CD8-positive, alpha-beta memory T cell (primary cell): ENCODE measurements at regions not wholly inside any gene's neighbourhood (a gene's known extent, or its start where the extent isn't known, plus 50 kb on each side); places are given as distances from the start of the nearest gene placed in this dataset.

ENCODE experiments used
- CTCF ChIA-PET: fragments of 350-600 bp; sonication (Branson Sonifier 250); formaldehyde crosslinking; loops from one replicate; lab custom pipeline; 2021; ENCODE audit warnings: antibody characterized with exemption; lab: Charles Lee
- POLR2A ChIA-PET: fragments of 350-600 bp; sonication (Branson Sonifier 250); formaldehyde crosslinking; loops from one replicate; lab custom pipeline; 2021; ENCODE audit warnings: antibody characterized with exemption; lab: Charles Lee
- DNase-seq, 5 donors: peaks; one replicate each; pipeline versions ENCODE4 v3.0.0 to v3.0.0-alpha.2; 2020 to 2022; ENCODE audit warnings: mixed read lengths in 1 of 5
- H3K27ac ChIP-seq: one replicate; pipeline ENCODE4 v1.7.0; 2013; ENCODE audit warnings: low read depth, mild to moderate bottlenecking, low read length, moderate library complexity
- H3K27me3 ChIP-seq: 2 replicates; pipeline ENCODE4 v1.7.0; 2013; ENCODE audit warnings: low read length, mild to moderate bottlenecking; ENCODE audit not compliant: insufficient read depth, poor library complexity, severe bottlenecking
- H3K36me3 ChIP-seq: 2 replicates; pipeline ENCODE4 v1.7.0; 2013; ENCODE audit warnings: mild to moderate bottlenecking, low read length, moderate library complexity; ENCODE audit not compliant: insufficient read depth
- H3K4me1 ChIP-seq: 2 replicates; pipeline ENCODE4 v1.7.0; 2013; ENCODE audit warnings: mild to moderate bottlenecking, low read length, moderate library complexity; ENCODE audit not compliant: insufficient read depth
- H3K4me3 ChIP-seq: 2 replicates; pipeline ENCODE4 v1.7.0; 2013; ENCODE audit warnings: mild to moderate bottlenecking, low read length
- H3K9me3 ChIP-seq: 2 replicates; pipeline ENCODE4 v1.7.0; 2013; ENCODE audit warnings: mild to moderate bottlenecking, low read length
- H3K27ac Mint-ChIP-seq, 8 donors: one replicate each; pipeline ENCODE4 v1.8.0; 2020 to 2021; ENCODE audit warnings: mixed read lengths in 8 of 8, mild to moderate bottlenecking in 6 of 8, inconsistent platforms in 3 of 8, moderate library complexity in 3 of 8
- H3K27me3 Mint-ChIP-seq, 2 donors: one replicate each; pipeline ENCODE4 v1.8.0; 2020 to 2021; ENCODE audit warnings: mixed read lengths in 2 of 2, mild to moderate bottlenecking in 1 of 2, moderate library complexity in 1 of 2
- H3K36me3 Mint-ChIP-seq, 3 donors: one replicate each; pipeline ENCODE4 v1.8.0; 2020 to 2021; ENCODE audit warnings: mixed read lengths in 3 of 3, inconsistent platforms in 1 of 3, mild to moderate bottlenecking in 1 of 3
- H3K4me1 Mint-ChIP-seq, 3 donors: one replicate each; pipeline ENCODE4 v1.8.0; 2020 to 2021; ENCODE audit warnings: mixed read lengths in 3 of 3, inconsistent platforms in 1 of 3, mild to moderate bottlenecking in 1 of 3
- H3K4me3 Mint-ChIP-seq, 7 donors: one replicate each; pipeline ENCODE4 v1.8.0; 2020 to 2021; ENCODE audit warnings: mixed read lengths in 7 of 7, mild to moderate bottlenecking in 6 of 7, moderate library complexity in 4 of 7, inconsistent platforms in 2 of 7
- H3K9me3 Mint-ChIP-seq, 5 donors: one replicate each; pipeline ENCODE4 v1.8.0; 2020 to 2022; ENCODE audit warnings: mixed read lengths in 5 of 5, mild to moderate bottlenecking in 3 of 5, moderate library complexity in 2 of 5, inconsistent platforms in 1 of 5

DNA sequence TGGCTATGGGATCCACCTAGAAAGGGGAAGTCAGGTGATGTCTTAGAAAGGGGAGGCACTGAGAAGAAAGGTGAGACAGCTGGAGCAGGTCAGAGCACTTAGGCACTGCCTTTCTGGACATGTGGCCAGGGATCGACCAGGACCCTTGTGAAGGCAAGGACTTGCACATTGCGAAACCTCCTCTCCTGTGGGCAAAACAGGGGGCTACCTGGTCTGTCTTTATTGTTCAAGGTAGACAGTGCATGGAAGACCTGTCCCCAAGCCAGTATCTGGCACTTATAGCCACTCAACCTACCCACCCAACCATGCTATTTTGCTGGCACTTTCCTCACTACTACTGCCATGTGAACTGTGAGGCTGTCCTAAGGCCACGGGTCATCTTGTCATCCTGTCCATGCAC is 67.2 kb downstream of the NAV1 start:
- no peak overlapping the region for H3K4me3 ChIP-seq
- Mint-ChIP-seq H3K4me3 (no peak overlapping the region), H3K36me3 (no peaks in the 10 kb centered on the region), H3K27me3 (peaks cover 0 to 6% of the 10 kb centered on the region in 2 donors), H3K4me1 (no peaks in the 10 kb centered on the region), H3K27ac (no peak overlapping the region), H3K9me3 (no peaks in the 10 kb centered on the region)
- no peaks in the 10 kb centered on the region for H3K4me1 ChIP-seq
- no peaks in the 10 kb centered on the region for H3K9me3 ChIP-seq
- no peaks in the 10 kb centered on the region for H3K27me3 ChIP-seq
- DNase-seq, result no peak
- H3K27ac ChIP-seq, result no peak overlapping the region
- ChIA-PET POLR2A (no interaction called here), CTCF (no interaction called here)
- H3K36me3 ChIP-seq, result no peaks in the 10 kb centered on the region

DNA sequence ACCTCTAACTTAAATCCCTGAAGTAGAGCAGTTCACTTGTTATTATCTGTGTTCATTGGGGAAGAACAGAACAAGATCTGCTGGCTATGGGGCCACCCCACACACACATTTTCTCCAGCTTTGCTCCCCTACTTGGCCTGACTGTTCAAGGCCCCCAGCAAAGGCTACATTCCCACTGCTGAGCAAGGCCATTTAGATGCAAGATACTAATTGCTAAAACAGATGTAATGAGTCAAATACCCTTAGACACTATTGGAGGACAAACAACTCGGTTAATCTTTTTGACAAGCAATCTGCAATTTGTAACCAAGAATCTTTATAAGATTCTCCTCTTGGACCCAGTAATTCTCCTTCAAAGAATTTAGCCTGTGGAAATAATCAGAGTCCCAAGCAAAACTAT is 67.7 kb downstream of the NAV1 start:
- Histone ChIP-seq H3K27me3 (no peaks in the 10 kb centered on the region), H3K9me3 (no peaks in the 10 kb centered on the region), H3K27ac (no peak overlapping the region), H3K4me1 (no peaks in the 10 kb centered on the region), H3K36me3 (no peaks in the 10 kb centered on the region), H3K4me3 (no peak overlapping the region)
- Mint-ChIP-seq H3K27me3 (peaks cover 2 to 4% of the 10 kb centered on the region in 2 donors), H3K27ac (no peak overlapping the region), H3K36me3 (no peaks in the 10 kb centered on the region), H3K4me3 (no peak overlapping the region), H3K4me1 (no peaks in the 10 kb centered on the region), H3K9me3 (no peaks in the 10 kb centered on the region)
- CTCF ChIA-PET, result no interaction called here
- POLR2A ChIA-PET, result no interaction called here
- DNase-seq, result no peak

DNA sequence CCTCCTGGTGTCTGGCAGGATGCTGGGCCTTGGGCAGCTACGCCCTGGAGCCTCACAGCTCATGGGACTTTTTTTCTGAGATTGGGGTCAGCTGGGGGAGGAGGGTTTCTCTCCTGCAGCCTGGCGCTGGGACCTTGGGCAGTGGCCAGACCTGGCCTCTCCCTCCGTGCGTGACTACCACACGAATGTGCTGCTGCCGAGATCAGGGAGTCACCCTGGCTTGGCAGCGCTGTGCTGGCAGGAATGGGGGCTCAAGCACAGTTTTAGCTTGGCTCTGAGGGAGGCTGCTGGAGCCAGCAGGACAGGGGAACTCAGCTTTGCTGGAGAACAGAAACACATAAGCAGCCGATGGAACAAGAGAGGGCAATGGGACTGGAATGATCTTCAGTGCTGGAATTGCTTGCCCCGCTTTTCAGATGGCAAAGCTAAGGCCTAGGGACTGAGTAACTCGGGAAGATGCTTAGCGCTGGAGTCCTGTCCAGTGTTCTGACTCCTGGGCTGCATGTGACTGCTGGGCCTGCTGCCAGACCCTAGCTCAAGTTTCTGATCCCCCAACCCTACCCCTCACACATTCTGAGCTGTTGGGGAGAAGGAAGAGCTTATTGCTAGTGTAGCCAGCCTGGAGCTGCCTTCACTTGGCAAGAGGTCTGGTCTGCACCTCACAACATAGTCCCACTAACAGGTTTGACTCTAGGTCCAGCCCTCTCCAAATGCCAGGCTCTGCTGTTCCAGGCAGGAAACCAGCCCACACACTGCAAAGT is 69.9 kb downstream of the NAV1 start:
- Mint-ChIP-seq H3K9me3 (no peaks in the 10 kb centered on the region), H3K4me3 (no peak overlapping the region), H3K27ac (no peak overlapping the region), H3K4me1 (no peaks in the 10 kb centered on the region), H3K27me3 (peaks cover 4 to 16% of the 10 kb centered on the region in 2 donors), H3K36me3 (no peaks in the 10 kb centered on the region)
- Histone ChIP-seq H3K27ac (no peak overlapping the region), H3K9me3 (no peaks in the 10 kb centered on the region), H3K4me1 (no peaks in the 10 kb centered on the region), H3K36me3 (no peaks in the 10 kb centered on the region), H3K27me3 (no peaks in the 10 kb centered on the region), H3K4me3 (no peak overlapping the region)
- no peak for DNase-seq
- ChIA-PET CTCF (interaction anchor here (1.0 kb wide), 1 partner anchor 100 kb away, joined by 4 read pairs; no protein-coding TSS in a partner anchor), POLR2A (no interaction called here)

DNA sequence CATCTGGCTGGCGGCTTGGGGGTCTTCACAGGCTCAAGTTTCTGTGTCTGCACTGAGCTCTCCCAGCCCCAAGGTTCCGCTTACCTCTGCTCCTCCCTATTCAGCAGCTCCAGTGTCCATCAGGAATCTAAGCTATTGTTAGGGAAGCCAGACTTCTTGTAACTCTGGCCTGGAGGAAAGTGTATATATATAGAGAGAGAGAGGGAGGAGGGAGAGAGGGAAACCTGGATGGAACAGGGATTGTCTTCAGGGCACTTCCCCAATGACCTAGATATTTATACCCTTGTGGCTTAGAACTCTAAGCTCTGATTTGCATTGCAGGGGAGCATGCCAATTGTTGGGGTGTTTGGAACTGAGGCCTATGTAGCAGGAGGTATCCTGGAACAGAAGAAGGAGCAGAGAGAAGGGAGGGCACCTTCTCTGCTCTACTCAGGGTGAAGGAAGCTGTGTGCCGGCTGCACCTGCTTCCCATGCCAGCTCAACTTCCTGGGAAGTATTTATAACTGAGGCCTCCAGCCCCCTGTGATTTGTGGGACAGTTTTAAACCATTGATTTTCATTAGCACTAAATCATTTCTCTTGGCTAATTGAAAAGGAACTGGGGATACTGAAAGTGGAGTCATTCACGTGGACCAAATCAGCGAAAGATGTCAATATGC is 70.9 kb downstream of the NAV1 start:
- no peak overlapping the region for H3K4me3 Mint-ChIP-seq
- peaks cover 5 to 16% of the 10 kb centered on the region in 2 donors for H3K27me3 Mint-ChIP-seq

DNA sequence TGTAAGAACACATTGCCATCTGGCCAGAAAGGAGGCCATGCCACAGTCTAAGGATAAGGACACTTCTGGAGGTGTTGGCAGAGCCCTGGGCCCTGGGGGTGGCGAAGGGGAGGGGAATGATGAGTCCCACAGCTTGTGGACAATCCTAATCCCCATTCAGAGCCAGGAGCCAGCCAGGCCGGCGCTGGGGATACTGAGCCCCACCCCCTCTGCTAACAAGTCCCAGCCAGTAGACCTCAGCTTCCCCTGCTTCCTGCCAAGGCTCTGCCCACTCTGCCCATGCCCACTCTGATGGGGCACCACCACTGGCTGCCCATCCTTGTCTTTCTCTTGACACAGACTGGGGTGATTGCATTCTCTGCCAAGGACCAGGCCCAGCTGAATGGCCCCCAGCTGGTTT is 71.9 kb downstream of the NAV1 start:
- Mint-ChIP-seq H3K4me3 (no peak overlapping the region), H3K27me3 (peaks cover 10 to 18% of the 10 kb centered on the region in 2 donors), H3K36me3 (no peaks in the 10 kb centered on the region), H3K27ac (no peak overlapping the region), H3K9me3 (no peaks in the 10 kb centered on the region), H3K4me1 (no peaks in the 10 kb centered on the region)
- H3K27me3 ChIP-seq, result no peaks in the 10 kb centered on the region
- no peak overlapping the region for H3K27ac ChIP-seq
- H3K4me1 ChIP-seq, result no peaks in the 10 kb centered on the region
- no peaks in the 10 kb centered on the region for H3K36me3 ChIP-seq
- no peak for DNase-seq
- H3K4me3 ChIP-seq, result no peak overlapping the region
- CTCF ChIA-PET, result no interaction called here
- H3K9me3 ChIP-seq, result no peaks in the 10 kb centered on the region
- POLR2A ChIA-PET, result no interaction called here

More for the DNA sequence above, 70.9 kb downstream of the NAV1 start:
- Histone ChIP-seq H3K27me3 (no peaks in the 10 kb centered on the region), H3K36me3 (no peaks in the 10 kb centered on the region), H3K9me3 (no peaks in the 10 kb centered on the region), H3K27ac (no peak overlapping the region), H3K4me1 (no peaks in the 10 kb centered on the region), H3K4me3 (no peak overlapping the region)
- Mint-ChIP-seq H3K4me1 (no peaks in the 10 kb centered on the region), H3K27ac (no peak overlapping the region), H3K36me3 (no peaks in the 10 kb centered on the region), H3K9me3 (no peaks in the 10 kb centered on the region)
- POLR2A ChIA-PET, result no interaction called here
- DNase-seq, result no peak
- CTCF ChIA-PET, result no interaction called here

DNA sequence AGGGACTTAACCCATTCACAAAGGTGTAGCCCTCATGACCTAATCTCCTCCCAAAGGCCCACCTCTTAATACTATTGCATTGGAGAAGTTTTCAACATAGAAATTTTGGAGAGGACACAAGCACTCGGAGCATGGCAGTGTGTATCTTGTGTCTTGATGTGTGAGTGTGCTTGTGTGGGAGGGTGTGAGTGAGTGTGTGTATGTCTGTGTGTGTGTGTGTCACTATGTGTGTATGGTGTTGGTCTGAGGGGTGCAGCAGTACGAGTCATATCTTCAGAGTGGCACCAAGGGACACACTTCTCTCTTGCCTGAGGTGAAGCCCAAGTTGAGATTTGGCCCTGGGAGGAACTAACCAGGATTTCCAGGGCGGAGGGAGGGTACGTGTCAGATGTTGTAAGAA is 73.7 kb downstream of the NAV1 start:
- no peak overlapping the region for H3K4me3 Mint-ChIP-seq
- H3K27me3 Mint-ChIP-seq, result peaks cover 15 to 21% of the 10 kb centered on the region in 2 donors
- H3K27ac Mint-ChIP-seq, result no peak overlapping the region
- no peaks in the 10 kb centered on the region for H3K9me3 ChIP-seq
- H3K36me3 Mint-ChIP-seq, result no peaks in the 10 kb centered on the region
- H3K4me1 ChIP-seq, result no peaks in the 10 kb centered on the region
- POLR2A ChIA-PET, result no interaction called here
- H3K4me1 Mint-ChIP-seq, result no peaks in the 10 kb centered on the region
- no peak for DNase-seq
- H3K36me3 ChIP-seq, result no peaks in the 10 kb centered on the region
- CTCF ChIA-PET, result no interaction called here
- H3K27ac ChIP-seq, result no peak overlapping the region
- no peaks in the 10 kb centered on the region for H3K27me3 ChIP-seq
- H3K9me3 Mint-ChIP-seq, result no peaks in the 10 kb centered on the region
- no peak overlapping the region for H3K4me3 ChIP-seq

DNA sequence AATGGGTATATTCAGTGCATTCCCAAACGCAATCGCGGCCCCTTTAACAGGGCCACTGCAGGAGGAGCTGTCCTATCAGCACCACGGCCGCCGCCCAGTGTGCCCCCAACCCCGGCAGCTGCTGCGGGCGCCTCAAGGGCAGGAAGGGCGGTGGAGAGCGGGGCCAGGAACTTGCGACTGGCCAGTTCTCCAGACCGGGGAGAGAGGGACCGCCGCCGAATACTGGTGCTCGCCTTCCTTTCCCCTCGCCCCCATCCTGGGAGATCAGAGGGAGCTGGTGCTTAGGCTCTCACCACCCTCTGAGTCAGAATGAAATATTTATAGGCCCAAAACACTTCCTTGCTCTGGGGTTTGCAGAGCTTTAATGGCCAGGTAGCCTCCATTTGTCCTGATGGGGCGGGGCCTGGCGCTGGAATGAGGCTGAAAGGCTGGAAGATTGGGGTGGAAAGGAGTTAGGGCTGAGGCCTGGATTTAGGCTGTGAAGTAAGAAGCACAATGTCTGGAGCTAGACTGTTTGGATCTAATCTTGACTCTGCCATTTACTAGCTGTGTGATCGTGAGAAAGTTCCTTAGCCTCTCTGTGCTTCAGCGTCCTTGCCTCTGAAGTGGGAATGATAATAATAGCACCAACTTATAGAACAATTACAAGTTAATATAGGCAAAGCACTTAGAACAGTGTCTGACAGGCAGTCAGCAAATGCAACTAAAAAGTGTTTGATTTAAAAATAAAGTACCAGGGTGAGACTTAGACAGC is 75.5 kb downstream of the NAV1 start:
- H3K9me3 Mint-ChIP-seq, result no peaks in the 10 kb centered on the region
- H3K36me3 ChIP-seq, result no peaks in the 10 kb centered on the region
- H3K27ac ChIP-seq, result no peak overlapping the region
- POLR2A ChIA-PET, result no interaction called here
- no peaks in the 10 kb centered on the region for H3K4me1 Mint-ChIP-seq
- no peaks in the 10 kb centered on the region for H3K27me3 ChIP-seq
- H3K36me3 Mint-ChIP-seq, result no peaks in the 10 kb centered on the region
- CTCF ChIA-PET, result interaction anchor here (0.8 kb wide), 1 partner anchor 13 kb away, joined by 3 read pairs; no protein-coding TSS in a partner anchor
- no peaks in the 10 kb centered on the region for H3K9me3 ChIP-seq
- no peak overlapping the region for H3K4me3 ChIP-seq
- no peaks in the 10 kb centered on the region for H3K4me1 ChIP-seq
- H3K27ac Mint-ChIP-seq, result no peak overlapping the region
- no peak for DNase-seq
- H3K27me3 Mint-ChIP-seq, result peaks cover 15 to 21% of the 10 kb centered on the region in 2 donors
- peak overlapping the region in 1 of 7 donors; percentile 37 for H3K4me3 Mint-ChIP-seq

DNA sequence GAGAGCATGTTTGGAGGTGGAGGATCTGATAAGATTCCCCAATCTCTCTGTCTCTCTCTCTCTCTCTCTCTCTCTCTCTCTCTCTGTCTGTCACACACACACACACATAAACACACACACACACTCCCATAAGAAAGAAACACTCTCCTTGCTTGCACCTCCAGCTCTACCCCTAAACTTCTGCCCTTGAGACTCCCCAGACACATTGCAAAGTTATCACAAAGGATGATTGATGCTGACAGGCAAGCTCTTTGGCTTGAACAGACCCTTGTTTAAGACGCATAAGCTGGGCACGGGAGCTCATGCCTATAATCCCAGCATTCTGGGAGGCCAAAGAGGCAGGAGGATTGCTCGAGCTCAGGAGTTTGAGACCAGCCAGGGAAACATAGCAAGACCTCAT is 78.2 kb downstream of the NAV1 start:
- Mint-ChIP-seq H3K27ac (peak overlapping the region in 1 of 8 donors; percentile 33), H3K4me1 (no peaks in the 10 kb centered on the region), H3K9me3 (no peaks in the 10 kb centered on the region), H3K4me3 (no peak overlapping the region), H3K36me3 (no peaks in the 10 kb centered on the region), H3K27me3 (peaks cover 15 to 21% of the 10 kb centered on the region in 2 donors)
- DNase-seq, result no peak
- Histone ChIP-seq H3K27ac (no peak overlapping the region), H3K9me3 (no peaks in the 10 kb centered on the region), H3K4me1 (no peaks in the 10 kb centered on the region), H3K27me3 (no peaks in the 10 kb centered on the region), H3K4me3 (no peak overlapping the region), H3K36me3 (no peaks in the 10 kb centered on the region)
- POLR2A ChIA-PET, result no interaction called here
- CTCF ChIA-PET, result no interaction called here
